ENCODE measurements at regions not wholly inside any gene's neighbourhood (a gene's known extent, or its start where the extent isn't known, plus 50 kb on each side); places are given as distances from the start of the nearest gene placed in this dataset.
A peak's percentile ranks its signal among the peaks of the same experiment; 100 is the strongest.

DNA sequence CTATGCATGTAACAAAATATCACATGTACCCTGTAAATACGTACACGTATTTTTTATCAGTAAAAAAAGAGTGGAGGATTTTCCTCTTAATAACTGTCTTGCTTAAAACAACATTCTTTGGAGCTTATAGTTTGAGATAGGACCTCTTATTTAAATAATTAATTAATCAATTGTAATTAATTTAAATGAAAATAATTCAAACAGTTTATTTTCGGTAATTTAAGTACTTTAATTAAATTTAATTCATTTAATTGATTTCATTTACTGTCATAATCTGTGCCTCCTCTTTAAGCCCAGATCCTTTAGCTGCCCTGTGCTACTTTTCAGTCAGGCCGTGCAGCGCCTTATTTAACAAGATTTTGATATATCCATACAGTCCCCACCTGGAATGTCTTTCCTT is 427.0 kb downstream of the HLX start:
- DNase-seq (ENCODE audit: low spot score): no peak

DNA sequence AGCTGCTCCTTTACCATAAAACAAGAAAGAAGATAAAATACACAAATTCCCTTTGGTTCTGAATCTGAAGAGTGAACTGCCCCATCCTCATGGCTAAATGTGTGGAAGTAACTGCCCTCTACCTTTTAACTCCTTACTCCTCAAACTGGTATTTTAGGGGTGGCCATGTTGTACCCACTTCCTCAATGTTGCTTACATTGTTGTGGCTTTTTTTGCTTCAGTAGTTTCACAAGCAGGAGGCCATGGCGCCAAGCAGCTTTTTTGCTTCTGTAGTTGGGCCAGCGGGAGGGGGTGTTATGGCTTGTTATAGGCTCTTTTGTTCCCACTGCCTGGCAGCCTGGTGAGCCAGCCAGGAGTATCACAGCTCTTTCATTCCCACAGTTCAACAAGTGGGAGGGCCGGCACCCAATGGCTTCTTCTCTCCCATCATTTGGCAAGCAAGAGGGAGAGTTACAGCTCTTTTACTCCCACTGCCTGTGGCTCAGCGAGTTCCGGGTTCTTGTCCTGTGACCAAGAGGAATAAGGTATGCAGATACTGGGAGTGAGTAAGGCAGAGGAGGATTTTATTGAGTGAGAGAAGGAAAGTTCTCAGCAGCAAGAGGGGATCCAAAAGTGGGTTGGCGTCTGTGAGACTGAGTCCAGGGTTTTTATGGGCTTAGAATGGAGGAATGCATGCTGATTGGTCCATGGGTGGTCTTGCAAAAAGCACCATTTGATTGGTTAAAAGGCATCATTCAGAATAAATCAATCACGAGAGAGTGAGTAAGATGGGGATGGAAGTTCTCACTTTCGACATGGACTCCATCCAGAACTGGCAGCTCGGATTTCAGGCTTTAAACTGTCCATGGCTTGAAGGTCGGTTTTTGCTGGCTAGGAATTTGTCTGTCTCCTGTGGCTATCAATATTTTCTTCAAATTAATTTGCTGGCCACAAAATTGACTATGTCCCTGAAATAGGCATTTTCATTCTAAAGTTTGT is 429.6 kb downstream of the HLX start:
- peak; percentile 35 for DNase-seq (ENCODE audit: low spot score)

DNA sequence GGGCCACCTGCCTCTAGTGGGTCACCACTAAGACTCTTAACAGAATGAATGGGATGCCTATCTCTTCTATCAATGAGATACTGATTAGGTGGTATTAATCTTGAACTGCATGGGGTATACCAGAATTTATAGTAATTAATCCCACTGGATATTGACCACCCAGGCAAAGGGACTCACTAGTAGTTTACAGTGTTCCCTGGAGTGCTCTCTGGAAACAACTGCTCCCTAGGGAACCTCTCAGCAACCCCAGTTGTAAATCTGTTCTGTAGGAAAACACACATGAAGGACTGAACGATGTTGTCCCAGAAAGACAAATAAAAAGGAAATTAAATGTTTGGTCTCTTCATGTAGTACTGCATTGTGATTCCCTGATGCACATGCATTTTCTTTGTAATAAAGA is 430.5 kb downstream of the HLX start:
- DNase-seq (ENCODE audit: low spot score): no peak

DNA sequence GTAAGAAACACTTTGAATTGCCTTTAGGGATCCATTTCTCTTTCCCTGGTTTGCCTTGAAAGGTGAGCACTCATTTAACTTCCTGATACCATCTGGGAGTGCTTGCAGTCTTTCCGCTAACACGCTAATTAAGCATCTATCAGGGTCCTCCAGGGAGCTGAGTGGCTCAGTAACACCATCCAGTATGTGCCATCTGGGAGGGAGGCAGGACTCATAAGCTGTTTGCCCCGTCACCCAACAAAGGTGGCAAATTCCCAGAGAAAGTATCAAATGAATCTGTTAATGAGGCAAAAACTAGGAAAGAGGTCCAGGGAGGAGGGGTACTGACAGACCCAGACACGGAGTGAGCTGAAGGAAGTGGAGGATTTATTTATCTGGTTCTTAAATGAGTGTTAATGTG is 430.9 kb downstream of the HLX start:
- no peak for DNase-seq (ENCODE audit: low spot score)

DNA sequence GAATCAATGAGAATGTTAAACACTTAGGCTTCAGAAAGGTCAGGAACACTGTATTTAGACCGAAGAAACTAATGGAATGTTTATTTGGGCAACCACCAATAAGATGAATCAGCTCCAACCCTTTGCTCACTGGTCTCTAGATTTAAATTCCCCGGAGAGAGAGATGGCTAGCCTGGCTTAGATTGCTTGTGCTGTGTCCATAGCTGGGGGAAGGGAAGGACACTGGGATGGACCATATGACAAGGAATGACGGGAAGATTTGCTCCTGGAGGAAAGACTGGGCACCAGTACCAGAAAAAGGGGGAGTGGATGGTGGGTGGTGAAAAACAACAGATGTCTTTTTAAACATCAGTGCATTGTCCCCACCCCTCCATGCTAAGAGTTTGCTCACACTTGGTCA is 426.6 kb downstream of the DUSP10 start:
- no peak for DNase-seq (ENCODE audit: low spot score)

DNA sequence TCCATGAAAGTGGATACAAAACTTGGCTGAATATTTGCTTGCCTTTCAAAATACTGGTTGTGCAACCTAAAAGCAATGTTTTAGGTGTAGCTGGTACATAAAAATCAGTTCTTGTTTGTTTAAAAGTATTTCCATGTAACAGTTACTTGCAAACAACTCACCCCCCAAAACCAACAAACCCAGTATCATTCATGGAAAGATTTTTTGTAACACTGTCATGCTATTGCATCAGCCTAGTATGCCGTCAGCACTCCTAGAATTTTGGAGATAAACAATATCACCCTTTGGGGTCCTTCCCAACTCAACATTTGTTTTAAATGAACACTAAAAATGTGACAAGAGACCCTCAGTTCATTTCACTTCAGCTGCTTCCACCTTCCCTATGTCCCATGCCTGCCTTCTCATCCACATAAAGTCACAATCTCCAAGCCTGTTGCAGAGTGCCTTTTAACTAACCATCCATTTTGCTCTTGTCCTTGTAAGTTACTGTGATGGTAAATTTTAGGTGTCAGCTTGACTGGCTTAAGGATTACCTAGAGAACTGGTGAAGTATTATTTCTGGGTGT is 425.3 kb downstream of the DUSP10 start:
- no peak for DNase-seq (ENCODE audit: low spot score)

DNA sequence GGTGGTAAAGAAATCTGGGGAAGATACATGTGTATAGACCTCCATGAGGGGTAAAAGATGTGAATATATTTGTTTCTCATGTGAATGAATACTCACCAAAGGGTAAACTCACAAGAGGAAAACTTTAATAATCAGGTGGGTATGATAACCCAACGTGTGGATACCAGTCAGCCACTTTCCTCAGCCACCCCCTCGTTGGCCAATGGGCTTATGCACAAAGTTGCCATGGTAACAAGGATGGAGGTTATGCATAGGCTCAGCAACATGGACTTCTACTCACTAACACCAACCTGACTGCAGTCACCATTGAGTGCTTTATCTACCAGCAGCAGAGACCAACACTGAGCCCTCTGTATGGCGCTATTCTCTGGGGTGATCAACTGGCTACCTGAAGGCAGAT is 424.4 kb downstream of the DUSP10 start:
- DNase-seq (ENCODE audit: low spot score): no peak

DNA sequence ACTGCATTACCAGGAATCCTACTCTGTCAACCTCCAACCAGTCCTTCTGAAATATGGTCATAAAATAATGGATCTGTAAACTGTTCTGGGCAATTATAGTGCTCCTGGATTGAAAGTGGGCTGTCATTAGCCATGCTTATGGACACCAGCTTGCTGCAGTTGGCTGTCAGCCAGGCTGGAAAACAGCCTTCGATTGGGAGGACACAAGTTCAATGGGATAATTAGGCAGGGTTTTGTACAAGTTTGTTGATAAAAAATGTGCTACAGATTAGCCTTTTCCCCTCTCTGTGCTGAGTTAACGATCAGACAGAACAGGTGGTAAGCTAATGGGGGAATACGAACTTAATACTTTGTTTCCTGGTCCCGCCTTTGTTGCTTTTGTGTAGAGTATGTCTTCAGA is 413.9 kb downstream of the DUSP10 start:
- DNase-seq (ENCODE audit: low spot score): no peak

DNA sequence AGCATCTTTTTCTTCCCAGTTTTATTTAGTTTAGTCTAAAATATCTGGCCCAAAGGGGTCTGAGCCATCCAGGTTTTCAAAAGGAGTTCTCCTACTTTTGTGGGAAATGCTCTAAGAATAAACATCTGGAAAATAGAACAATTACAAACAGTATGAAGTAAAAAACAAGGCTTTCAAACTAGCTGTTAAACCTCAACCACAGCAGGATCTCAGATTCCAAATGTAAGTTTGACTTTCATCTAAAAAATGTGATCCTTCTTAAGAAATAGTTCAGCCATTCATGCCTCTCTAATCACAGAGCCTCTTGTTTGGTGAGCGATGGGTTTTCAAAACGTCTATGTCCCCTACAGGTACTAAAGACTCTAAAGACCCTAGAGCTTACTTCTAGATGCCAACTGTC is 413.5 kb downstream of the DUSP10 start:
- DNase-seq (ENCODE audit: low spot score): no peak

DNA sequence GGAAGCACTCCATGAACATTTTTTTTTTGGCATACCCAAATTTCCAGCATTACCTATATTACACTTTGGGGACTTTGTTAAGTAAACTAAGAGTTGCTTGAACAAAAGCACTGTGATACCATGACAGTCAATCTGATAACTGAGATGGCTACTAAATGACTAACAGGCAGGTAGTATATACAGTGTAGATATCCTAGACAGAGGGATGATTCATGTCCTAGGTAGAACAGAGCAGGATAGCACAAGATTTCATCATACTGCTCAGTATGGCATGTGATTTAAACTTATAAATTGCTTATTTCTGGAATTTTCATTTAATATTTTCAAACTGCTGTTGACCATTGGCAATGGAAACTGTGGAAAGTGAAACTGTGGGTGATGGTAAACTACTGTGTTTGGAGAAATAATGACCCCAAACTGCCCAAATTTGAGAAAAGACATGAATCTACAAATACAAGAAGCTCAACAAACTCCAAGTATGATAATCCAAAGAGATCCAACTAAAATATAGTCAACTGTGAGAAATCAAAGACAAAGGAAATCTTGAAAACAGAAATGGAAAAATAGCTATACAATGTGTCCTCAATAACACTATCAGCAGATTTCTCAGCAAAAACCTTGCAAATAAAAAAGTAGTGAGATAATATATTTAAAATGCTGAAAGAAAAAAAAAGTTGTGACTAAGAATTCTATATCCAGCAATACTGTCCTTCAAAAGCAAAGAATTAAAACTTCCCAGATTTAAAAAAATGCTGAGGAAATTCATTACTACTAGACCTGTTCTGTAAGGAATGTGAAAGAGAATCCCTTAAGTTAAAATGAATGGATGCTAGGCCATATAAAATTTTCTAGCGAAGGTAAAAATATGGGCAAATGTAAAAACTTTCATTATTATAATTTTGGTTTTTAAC is 410.4 kb downstream of the DUSP10 start:
- no peak for DNase-seq (ENCODE audit: low spot score)

DNA sequence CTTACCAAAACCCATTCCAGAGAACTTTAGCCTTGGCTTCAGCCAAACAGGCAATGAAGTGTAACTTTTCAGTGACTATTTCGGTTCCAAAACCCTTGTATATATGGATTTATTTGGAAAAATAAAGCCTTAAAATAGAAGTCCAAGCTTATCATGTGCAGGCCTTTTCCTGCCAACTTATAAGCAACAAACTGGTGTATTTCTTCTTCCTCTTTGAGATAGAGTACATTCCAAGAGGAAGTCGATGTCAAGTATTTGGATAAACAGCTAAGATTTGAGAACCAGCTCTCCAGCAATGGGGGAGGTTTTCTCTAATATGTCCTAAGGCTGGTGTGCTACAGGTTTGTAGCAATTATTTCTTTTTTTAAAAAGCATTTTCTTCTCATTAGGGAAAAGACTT is 407.8 kb downstream of the DUSP10 start:
- peak; percentile 31 for DNase-seq (ENCODE audit: low spot score)

DNA sequence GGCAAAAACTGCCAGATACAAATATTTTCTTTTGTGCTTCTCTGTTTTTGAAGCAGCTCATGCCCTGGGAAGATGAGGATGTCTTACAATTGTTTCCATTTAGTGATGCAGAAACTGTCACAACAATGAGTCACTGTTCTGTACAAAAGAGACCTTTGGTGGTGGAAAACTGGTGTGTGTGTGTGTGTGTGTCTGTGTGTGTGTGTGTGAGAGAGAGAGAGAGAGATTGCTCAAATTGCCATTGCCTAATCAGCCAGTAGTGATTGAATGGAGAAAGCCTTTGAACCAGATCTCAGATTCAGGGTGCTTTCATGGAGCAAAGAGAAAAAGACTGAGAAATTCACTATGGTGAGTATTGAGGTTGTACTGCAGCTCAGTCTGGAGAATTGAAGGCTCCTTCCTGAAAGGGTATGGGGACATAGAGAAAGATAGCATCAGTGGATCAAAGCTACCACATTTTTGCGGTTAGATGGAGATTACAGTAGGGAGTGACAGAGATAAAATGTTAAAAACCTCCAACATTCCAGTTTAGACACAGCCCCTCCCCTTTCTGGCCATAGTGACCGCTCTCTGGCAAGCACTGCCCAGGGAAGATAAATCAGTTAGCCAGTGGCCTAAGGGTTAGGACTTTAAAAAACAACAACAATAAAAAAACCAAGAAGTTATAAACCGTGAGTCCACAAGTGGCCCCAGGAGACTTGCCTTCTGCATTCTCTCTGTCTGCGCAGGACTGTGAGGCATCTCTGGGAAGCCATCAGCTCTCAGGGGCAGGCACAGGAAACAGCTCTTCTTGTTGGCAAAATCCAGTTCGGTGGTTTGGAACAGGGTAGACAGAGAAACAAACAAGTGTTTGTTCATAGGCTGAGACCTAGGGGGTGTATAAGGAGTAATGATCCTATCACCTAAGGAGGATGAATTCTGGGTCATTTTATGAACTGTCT is 406.5 kb downstream of the DUSP10 start:
- peak; percentile 90 for DNase-seq (ENCODE audit: low spot score)

DNA sequence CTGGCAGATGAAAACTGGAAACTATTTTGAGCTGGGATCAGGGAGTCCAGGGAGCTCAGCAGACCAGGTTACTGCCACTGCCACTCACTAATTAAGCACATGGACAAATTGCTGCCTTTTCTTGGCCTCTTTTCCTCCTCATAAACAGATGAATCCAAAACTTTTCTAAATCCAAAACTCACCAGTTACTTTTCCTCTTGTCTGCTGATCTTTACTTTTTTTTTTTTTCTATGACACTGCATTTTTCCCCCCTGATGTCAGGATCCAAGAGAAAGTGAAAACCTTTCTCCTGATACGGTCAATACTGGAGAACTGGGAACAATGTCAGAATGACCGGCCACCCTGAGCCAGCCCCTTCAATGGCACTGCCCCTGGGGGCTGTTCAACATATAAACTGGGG is 405.8 kb downstream of the DUSP10 start:
- DNase-seq (ENCODE audit: low spot score): no peak

DNA sequence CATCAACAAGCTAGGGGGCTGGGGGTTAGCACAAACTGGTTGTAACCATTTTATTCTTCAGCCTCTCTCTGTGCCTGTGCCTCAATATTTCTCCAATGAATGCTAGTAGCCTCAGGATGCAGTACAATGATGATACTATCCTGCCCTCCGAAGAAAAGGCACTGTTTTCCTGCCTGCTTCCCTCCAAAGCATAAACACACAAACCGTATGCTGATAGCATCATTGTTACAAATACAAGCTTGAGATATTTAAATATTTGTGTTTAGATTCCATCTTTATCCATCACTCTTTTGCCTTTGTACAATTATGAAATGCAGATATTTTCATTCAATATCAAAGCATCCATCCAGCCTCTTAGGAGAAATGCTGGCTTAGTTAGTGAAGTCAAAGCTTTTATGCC is 404.8 kb downstream of the DUSP10 start:
- peak; percentile 55 for DNase-seq (ENCODE audit: low spot score)

DNA sequence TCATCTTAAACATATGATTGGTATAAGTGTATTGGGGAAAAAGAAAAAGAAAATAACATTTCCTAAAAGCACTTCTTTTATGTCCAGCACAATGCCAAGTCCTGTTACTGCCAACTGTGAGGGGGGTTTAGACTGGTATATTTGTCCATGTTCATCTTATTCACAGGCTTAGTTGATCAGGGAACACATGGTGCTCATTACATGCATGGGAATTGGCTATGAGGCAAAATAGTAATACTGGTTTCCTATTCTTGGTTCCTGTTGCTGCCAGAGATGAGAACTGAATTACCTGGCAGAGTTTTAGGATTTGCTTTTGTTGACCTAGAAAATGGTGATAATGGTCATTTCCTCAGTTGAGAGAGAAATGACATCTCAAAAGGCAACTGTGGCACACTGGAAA is 398.8 kb downstream of the DUSP10 start:
- DNase-seq (ENCODE audit: low spot score): no peak

DNA sequence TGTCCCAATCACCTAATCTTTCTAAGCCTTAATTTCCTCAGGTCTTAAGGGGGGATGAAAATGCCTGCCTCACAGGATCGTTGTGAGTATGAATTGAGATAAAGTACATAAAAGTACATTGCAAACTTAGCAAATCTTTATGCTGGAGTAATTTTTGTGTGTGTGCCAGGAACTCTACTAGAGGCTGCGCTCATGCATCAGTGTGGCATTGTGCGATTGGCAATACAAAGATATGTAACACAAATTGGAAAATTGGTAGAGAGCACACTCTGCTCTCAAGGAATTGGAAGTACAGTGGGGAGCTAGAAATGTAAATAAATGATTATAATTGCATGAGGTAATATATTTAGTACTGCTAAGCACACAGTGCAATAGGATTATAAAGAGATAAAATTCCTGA is 398.3 kb downstream of the DUSP10 start:
- no peak for DNase-seq (ENCODE audit: low spot score)

DNA sequence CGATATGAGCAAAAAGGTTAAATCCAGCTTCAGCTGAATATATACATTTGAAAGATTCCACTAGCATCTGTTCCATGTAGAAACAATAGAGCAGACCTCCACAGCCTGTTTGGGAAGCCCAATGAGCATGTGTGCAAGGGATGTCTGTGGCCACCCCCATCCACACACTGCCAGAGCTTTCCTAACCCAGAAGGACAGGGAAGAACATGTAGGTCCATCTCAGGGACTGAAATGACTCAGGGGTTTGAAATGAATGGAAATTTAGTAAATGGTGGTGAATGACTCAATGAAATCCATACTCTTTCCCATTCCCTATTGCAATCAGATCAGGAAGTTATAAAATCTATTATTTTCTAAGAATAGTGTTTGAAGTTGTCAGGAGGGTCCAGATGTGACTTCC is 397.2 kb downstream of the DUSP10 start:
- no peak for DNase-seq (ENCODE audit: low spot score)

DNA sequence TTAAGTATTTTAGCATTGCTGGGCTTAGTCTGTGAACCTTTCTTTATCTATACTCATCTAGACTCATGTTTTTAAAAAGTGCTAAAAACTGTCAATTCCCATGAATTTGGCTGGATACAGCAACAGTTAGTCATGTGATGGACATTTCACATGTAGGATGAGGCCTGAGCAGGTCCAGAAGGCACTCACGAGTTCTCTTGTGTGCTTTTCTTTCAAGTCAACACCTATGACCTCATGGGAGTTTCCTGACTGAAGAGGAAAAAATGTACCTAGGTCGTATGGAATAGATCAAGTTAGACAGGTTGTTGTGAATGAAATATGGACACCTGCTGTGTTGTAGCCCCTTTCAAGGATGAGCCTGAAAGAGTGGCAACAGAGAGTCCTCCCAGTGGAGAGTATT is 394.2 kb downstream of the DUSP10 start:
- no peak for DNase-seq (ENCODE audit: low spot score)

DNA sequence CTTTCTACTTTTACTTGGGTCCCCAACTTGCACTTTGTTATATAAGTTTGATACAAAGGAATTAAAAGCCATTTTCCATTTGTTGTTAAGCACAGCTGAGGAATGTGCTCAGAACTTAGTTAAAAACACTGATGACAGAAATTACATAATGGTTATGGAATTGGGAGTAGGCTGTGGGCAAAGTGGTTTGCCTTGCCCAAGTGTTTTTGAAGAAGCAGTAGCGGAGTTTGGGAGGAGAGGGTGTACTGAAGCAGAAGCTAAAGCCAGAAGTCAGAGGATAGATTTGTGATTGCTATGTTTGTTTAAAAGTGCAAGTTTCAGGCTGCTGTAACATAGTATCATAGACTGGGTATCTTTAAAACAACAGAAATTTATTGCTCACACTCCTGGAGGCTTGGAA is 391.8 kb downstream of the DUSP10 start:
- no peak for DNase-seq (ENCODE audit: low spot score)

DNA sequence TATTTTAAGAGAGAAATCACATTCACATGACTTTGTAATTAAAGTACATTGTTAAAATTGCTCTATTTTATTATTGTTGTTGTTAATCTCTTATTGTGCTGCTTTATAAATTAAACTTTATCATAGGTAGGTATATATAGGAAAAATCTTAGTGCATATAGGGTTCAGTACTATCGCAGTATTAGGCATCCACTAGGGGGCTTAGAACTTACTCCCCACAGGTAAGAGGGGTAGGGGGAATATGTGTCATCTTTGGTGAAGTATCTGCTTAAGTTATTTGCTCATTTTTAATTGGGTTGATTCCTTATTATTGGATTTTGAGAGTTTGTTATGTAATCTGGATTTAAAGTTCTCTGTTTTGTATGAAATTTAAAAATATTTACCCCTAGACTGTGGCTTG is 385.2 kb downstream of the DUSP10 start:
- no peak for DNase-seq (ENCODE audit: low spot score)

DNA sequence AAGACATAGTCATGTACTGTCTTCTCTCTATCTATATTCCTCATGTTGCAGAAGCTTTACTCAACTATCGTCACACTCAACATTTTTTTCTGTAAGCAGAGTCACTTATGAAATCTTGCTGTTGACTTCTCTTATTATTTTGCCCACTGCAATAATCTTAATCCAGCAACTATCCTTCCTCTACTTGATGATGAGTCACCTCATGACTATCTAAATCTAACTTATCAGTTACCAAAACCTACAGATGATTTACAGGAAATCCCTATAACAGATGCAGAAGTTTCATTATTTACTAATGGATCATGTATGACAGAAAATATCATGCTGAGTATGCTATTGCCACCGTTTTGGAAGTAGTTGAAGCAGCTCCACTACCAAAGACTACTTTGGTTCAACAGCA is 378.9 kb downstream of the DUSP10 start:
- DNase-seq (ENCODE audit: low spot score): no peak

Data from globus pallidus (tissue), 1 donor.